Activated T-cell treated with anti-CD3 and anti-CD28 coated beads, Interleukin-2, amount 50 U/mL, for 72 hours (primary cell): ENCODE measurements at regions not wholly inside any gene's neighbourhood (a gene's known extent, or its start where the extent isn't known, plus 50 kb on each side); places are given as distances from the start of the nearest gene placed in this dataset.

Experiments used
- ATAC-seq, 2 donors: fragments of 150-1000 bp; cut with Tn5 transposase; replicated peaks in 1 of 2; 2 replicates each; pipeline ENCODE4 v1.10.0; 2021; ENCODE audit warnings: moderate library complexity in 2 of 2, mild to moderate bottlenecking in 1 of 2
- DNase-seq, 2 donors: peaks; one replicate each; pipeline ENCODE4 v3.0.0; 2021 to 2022; ENCODE audit warnings: mixed read lengths in 1 of 2
- H3K27ac Mint-ChIP-seq: one replicate; pipeline ENCODE4 v1.8.0; 2022; ENCODE audit warnings: mild to moderate bottlenecking, moderate library complexity, mixed read lengths
- H3K27me3 Mint-ChIP-seq: one replicate; pipeline ENCODE4 v1.8.0; 2022; ENCODE audit warnings: low read depth, mixed read lengths
- H3K36me3 Mint-ChIP-seq, 2 donors: one replicate each; pipeline ENCODE4 v1.8.0; 2022; ENCODE audit warnings: mixed read lengths in 2 of 2, mild to moderate bottlenecking in 1 of 2; ENCODE audit not compliant: insufficient read depth in 2 of 2
- H3K4me1 Mint-ChIP-seq: one replicate; pipeline ENCODE4 v1.8.0; 2022; ENCODE audit warnings: low read depth, mixed read lengths
- H3K4me3 Mint-ChIP-seq, 2 donors: one replicate each; pipeline ENCODE4 v1.8.0; 2022; ENCODE audit warnings: mild to moderate bottlenecking in 2 of 2, mixed read lengths in 2 of 2, moderate library complexity in 2 of 2
- H3K9me3 Mint-ChIP-seq, 2 donors: one replicate each; pipeline ENCODE4 v1.8.0; 2022; ENCODE audit warnings: mixed read lengths in 2 of 2

DNA sequence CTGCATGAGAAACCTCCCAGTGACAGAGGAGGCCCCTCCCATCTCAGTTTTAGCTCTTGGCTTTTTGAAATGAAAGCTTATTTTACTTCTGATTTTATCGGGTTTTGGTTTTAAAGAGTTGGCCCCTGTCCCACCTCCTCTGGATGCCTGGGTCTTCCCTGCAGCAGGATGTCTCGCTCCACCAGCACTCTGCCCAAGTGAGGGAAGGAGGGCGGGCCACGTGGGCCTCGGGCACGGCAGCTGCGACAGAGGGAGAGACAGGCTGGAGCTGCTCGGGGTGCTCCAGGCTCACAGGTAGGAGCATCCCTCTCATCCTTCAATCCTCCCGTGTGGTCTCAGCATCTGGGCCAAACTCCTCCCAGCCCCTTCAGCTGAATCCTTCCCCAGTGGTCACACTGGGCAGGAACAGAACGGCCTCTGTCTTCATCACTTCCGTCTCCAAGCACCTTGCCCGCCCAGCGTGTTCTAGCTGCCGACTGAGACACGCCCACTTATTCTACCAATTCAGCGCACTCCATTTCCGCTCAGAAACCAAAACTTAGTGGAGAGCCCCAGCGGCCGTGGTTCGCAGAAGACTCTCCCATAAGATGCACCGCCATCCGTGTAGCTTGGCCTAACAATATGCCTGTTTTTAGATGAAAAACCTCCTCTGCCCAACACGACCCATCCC is 222.9 kb downstream of the GLRX3 start:
- H3K27ac Mint-ChIP-seq: no peak overlapping the region
- ATAC-seq: no peak

GRCh38 chr10:130359711-130360110 is 223.5 kb downstream of the GLRX3 start:
- no peak overlapping the region for H3K27ac Mint-ChIP-seq
- H3K4me3 Mint-ChIP-seq: no peak overlapping the region
- no peaks in the 10 kb centered on the region for H3K27me3 Mint-ChIP-seq

More for the DNA sequence above, 222.9 kb downstream of the GLRX3 start:
- Mint-ChIP-seq H3K4me3 (no peak overlapping the region), H3K4me1 (no peaks in the 10 kb centered on the region), H3K27me3 (no peaks in the 10 kb centered on the region), H3K36me3 (no peaks in the 10 kb centered on the region), H3K9me3 (peaks cover 0 to 2% of the 10 kb centered on the region in 2 donors)
- DNase-seq: no peak

GRCh38 chr10:130360826-130361311 is 224.7 kb downstream of the GLRX3 start:
- no peaks in the 10 kb centered on the region for H3K4me1 Mint-ChIP-seq
- H3K36me3 Mint-ChIP-seq: no peaks in the 10 kb centered on the region
- peaks cover 0 to 2% of the 10 kb centered on the region in 2 donors for H3K9me3 Mint-ChIP-seq
- H3K27ac Mint-ChIP-seq: no peak overlapping the region
- ATAC-seq (no peak), DNase-seq (no peak)
- no peak overlapping the region for H3K4me3 Mint-ChIP-seq
- no peaks in the 10 kb centered on the region for H3K27me3 Mint-ChIP-seq

More at GRCh38 chr10:130359711-130360110, 223.5 kb downstream of the GLRX3 start:
- Mint-ChIP-seq H3K9me3 (peaks cover 0 to 2% of the 10 kb centered on the region in 2 donors), H3K4me1 (no peaks in the 10 kb centered on the region), H3K36me3 (no peaks in the 10 kb centered on the region)
- no peak for ATAC-seq
- no peak for DNase-seq

GRCh38 chr10:130361351-130362105 is 225.3 kb downstream of the GLRX3 start:
- DNase-seq (no peak), ATAC-seq (no peak)
- peaks cover 0 to 2% of the 10 kb centered on the region in 2 donors for H3K9me3 Mint-ChIP-seq
- no peak overlapping the region for H3K27ac Mint-ChIP-seq
- H3K4me1 Mint-ChIP-seq: no peaks in the 10 kb centered on the region
- H3K4me3 Mint-ChIP-seq: no peak overlapping the region
- H3K27me3 Mint-ChIP-seq: no peaks in the 10 kb centered on the region
- no peaks in the 10 kb centered on the region for H3K36me3 Mint-ChIP-seq

DNA sequence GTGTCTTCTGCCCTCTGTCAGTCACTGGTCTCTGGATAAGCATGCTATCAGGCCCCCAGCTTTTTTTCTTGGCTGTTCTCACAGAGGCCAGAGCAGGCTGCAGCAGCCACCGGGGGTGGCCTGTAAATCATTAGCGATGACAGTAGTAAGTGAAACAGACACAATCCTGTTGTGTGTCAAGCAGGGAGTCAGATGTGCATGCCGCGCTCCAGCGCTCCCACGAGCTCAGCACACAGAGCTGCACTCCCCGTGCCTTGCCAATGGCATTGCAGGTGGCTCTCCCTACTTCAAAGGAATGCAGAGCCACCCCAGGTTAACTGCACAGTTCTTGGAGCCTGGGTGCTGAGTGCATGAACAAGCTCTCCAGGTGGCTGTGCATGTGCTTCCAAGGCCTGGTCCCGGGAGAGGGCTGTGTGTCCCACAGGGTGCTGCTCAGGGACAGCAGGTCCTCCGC is 226.1 kb downstream of the GLRX3 start:
- Mint-ChIP-seq H3K27me3 (no peaks in the 10 kb centered on the region), H3K9me3 (peaks cover 0 to 2% of the 10 kb centered on the region in 2 donors), H3K27ac (no peak overlapping the region), H3K4me3 (no peak overlapping the region), H3K4me1 (no peaks in the 10 kb centered on the region), H3K36me3 (no peaks in the 10 kb centered on the region)
- ATAC-seq (no peak), DNase-seq (no peak)

- ATAC-seq (no peak), DNase-seq (no peak)
- Mint-ChIP-seq H3K4me1 (no peaks in the 10 kb centered on the region), H3K27me3 (no peaks in the 10 kb centered on the region), H3K27ac (no peak overlapping the region), H3K36me3 (no peaks in the 10 kb centered on the region), H3K9me3 (peaks cover 0 to 2% of the 10 kb centered on the region in 2 donors), H3K4me3 (no peak overlapping the region)
Measured at GRCh38 chr10:130363051-130363450, 226.9 kb downstream of the GLRX3 start.

DNA sequence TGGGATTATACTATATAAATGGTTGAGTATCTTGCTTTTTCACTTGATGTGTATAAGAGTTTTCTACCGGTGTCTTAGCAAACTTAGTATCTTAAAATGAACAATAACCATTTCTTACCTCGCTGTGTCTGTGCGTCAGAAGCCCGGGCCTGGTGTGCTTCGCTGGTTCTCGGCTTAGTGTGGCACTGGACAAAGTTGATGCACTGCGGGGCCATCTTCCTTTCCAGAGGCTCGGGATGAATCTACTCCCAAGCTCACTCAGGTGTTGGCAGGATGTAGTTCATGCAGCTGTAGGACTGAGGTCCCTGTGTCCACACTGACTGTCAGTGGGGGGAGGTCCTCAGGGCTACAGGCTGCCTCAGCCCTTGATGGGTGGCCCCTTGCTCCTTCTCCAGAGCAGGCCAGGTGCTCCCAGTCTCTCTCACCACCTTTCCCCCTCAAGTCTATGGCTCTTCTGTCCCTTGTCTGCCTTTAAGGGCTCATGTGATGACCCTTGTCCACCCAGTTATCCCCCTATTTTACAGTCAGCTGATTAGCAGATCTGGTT is 227.8 kb downstream of the GLRX3 start:
- H3K36me3 Mint-ChIP-seq: no peaks in the 10 kb centered on the region
- H3K4me3 Mint-ChIP-seq: no peak overlapping the region
- peaks cover 0 to 2% of the 10 kb centered on the region in 2 donors for H3K9me3 Mint-ChIP-seq
- ATAC-seq (no peak), DNase-seq (no peak)
- no peaks in the 10 kb centered on the region for H3K27me3 Mint-ChIP-seq
- H3K4me1 Mint-ChIP-seq: no peaks in the 10 kb centered on the region
- no peak overlapping the region for H3K27ac Mint-ChIP-seq

GRCh38 chr10:130364631-130365411 is 228.6 kb downstream of the GLRX3 start:
- H3K27ac Mint-ChIP-seq: no peak overlapping the region
- DNase-seq (no peak), ATAC-seq (no peak)
- no peaks in the 10 kb centered on the region for H3K27me3 Mint-ChIP-seq
- no peaks in the 10 kb centered on the region for H3K36me3 Mint-ChIP-seq
- no peak overlapping the region for H3K4me3 Mint-ChIP-seq
- no peaks in the 10 kb centered on the region for H3K9me3 Mint-ChIP-seq
- no peaks in the 10 kb centered on the region for H3K4me1 Mint-ChIP-seq

GRCh38 chr10:130368761-130369560 is 232.8 kb downstream of the GLRX3 start:
- H3K9me3 Mint-ChIP-seq: no peaks in the 10 kb centered on the region
- H3K4me1 Mint-ChIP-seq: no peaks in the 10 kb centered on the region
- no peaks in the 10 kb centered on the region for H3K36me3 Mint-ChIP-seq
- H3K27ac Mint-ChIP-seq: no peak overlapping the region
- no peaks in the 10 kb centered on the region for H3K27me3 Mint-ChIP-seq
- DNase-seq (no peak), ATAC-seq (no peak)
- H3K4me3 Mint-ChIP-seq: no peak overlapping the region

- no peak for ATAC-seq
- no peak overlapping the region for H3K27ac Mint-ChIP-seq
Measured at GRCh38 chr10:130369645-130370381, 233.6 kb downstream of the GLRX3 start.

DNA sequence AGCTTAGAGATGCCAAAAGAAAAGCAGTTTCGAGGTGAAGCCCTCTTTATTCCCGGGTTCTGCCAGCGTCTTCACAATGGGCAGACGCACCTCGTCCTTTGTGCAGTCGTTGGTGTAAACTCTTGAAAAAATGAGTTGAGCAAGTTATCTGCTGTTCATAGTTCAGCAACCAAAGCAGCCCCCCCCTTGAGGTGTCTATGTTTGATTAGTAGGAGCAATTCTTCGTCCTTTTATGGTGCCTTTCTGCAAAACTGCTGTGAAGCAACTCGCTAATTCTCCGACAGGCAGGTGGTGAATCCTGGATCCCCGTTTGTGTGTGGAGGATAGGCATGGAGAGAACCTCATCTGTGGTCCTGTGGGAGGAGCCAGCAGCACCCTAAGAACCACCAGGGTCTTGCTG is 234.5 kb downstream of the GLRX3 start:
- ATAC-seq: no peak
- H3K27ac Mint-ChIP-seq: no peak overlapping the region

More at GRCh38 chr10:130369645-130370381, 233.6 kb downstream of the GLRX3 start:
- no peak for DNase-seq
- no peaks in the 10 kb centered on the region for H3K4me1 Mint-ChIP-seq
- H3K27me3 Mint-ChIP-seq: no peaks in the 10 kb centered on the region
- H3K4me3 Mint-ChIP-seq: no peak overlapping the region
- no peaks in the 10 kb centered on the region for H3K9me3 Mint-ChIP-seq
- H3K36me3 Mint-ChIP-seq: no peaks in the 10 kb centered on the region

GRCh38 chr10:130371156-130371555 is 235.0 kb downstream of the GLRX3 start:
- no peak for ATAC-seq

More for the DNA sequence above, 234.5 kb downstream of the GLRX3 start:
- H3K4me3 Mint-ChIP-seq: no peak overlapping the region
- H3K27me3 Mint-ChIP-seq: no peaks in the 10 kb centered on the region
- no peaks in the 10 kb centered on the region for H3K9me3 Mint-ChIP-seq
- no peaks in the 10 kb centered on the region for H3K36me3 Mint-ChIP-seq
- H3K4me1 Mint-ChIP-seq: no peaks in the 10 kb centered on the region
- no peak for DNase-seq

More at GRCh38 chr10:130371156-130371555, 235.0 kb downstream of the GLRX3 start:
- Mint-ChIP-seq H3K4me3 (no peak overlapping the region), H3K27me3 (no peaks in the 10 kb centered on the region), H3K4me1 (no peaks in the 10 kb centered on the region), H3K36me3 (no peaks in the 10 kb centered on the region), H3K27ac (no peak overlapping the region), H3K9me3 (no peaks in the 10 kb centered on the region)
- DNase-seq: no peak
